Ovary (tissue), 7 donors: ENCODE measurements at regions not wholly inside any gene's neighbourhood (a gene's known extent, or its start where the extent isn't known, plus 50 kb on each side); places are given as distances from the start of the nearest gene placed in this dataset.

Experiments
- DNase-seq, 5 donors: peaks; one replicate each; pipeline ENCODE4 v3.0.0-alpha.2; 2019 to 2020
- H3K27ac ChIP-seq, 2 donors: fragments of 200-600 bp; one replicate each; pipeline versions ENCODE4 v1.5.1 to v1.8.0; 2019 to 2022
- H3K27me3 ChIP-seq: fragments of 200-600 bp; one replicate; pipeline ENCODE4 v1.8.0; 2022
- H3K36me3 ChIP-seq: fragments of 200-600 bp; sonication (generic); one replicate; pipeline ENCODE4 v1.5.1; 2019
- H3K4me1 ChIP-seq: one replicate; pipeline ENCODE4 v1.8.1; 2013; ENCODE audit warnings: mild to moderate bottlenecking, moderate library complexity; ENCODE audit not compliant: insufficient read depth
- H3K4me3 ChIP-seq: fragments of 200-600 bp; sonication (generic); one replicate; pipeline ENCODE4 v1.5.1; 2017
- H3K9me3 ChIP-seq, 2 donors: fragments of 200-600 bp in 1 of 2; sonication (generic) in 1 of 2; one replicate each; pipeline versions ENCODE4 v1.5.1 to v1.8.1; 2013 to 2019; ENCODE audit warnings: mild to moderate bottlenecking in 1 of 2, moderate library complexity in 1 of 2
- CTCF ChIP-seq, 3 donors: fragments of 450-650 bp in 2 of 3; fragments of 200-600 bp in 1 of 3; IDR thresholded peaks; one replicate each; pipeline versions ENCODE4 v1.5.1 to v1.8.0; 2016 to 2022; ENCODE audit warnings: antibody characterized with exemption in 3 of 3, mild to moderate bottlenecking in 1 of 3
- EP300 ChIP-seq: sonication (generic); formaldehyde crosslinking; IDR thresholded peaks from one replicate; pipeline ENCODE4 v1.6.1; 2017; ENCODE audit warnings: antibody characterized with exemption
- POLR2A ChIP-seq: fragments of 450-650 bp; IDR thresholded peaks from one replicate; pipeline ENCODE4 v1.6.1; 2017; ENCODE audit warnings: antibody characterized with exemption, mild to moderate bottlenecking, moderate library complexity
- WGBS, 3 donors: extraction: QIAGEN DNeasy Blood & Tissue Kit in 1 of 3; methylation state at CpG; one replicate each; pipeline versions ENCODE4 v1.1.5 to v1.1.7; 2013 to 2017; 5-methylcytosine and 5-hydroxymethylcytosine counted together
- intact Hi-C, 4 donors: fragments of 100-400 bp; cut with DNase I; formaldehyde crosslinking; loops; one replicate each; pipeline versions ENCODE4 v1.11.0 to v1.15.1; 2022 to 2023
- donor health status: DM: no; HTN: no; CAD: no; lungs with moderate emphysema.
- donor health status: DM: no; HTN: no; CAD: no.
- donor health status: Bipolar disorder and iron deficiency.
- donor health status: DM: no; HTN: no; CAD: no.
- donor health status: DM: yes; HTN: yes; CAD: no.

GRCh38 chr2:217749008-217749407 is 253.8 kb downstream of the TNS1 start:
- WGBS, 3 donors: 69 to 74% (median 74%) methylated on average over 5 of the region's 5 CpGs
- Histone ChIP-seq H3K27ac (no peak overlapping the region), H3K9me3 (no peaks in the 10 kb centered on the region), H3K4me3 (no peak overlapping the region), H3K36me3 (no peaks in the 10 kb centered on the region), H3K27me3 (no peaks in the 10 kb centered on the region), H3K4me1 (no peaks in the 10 kb centered on the region)
- DNase-seq: no peak
- TF ChIP-seq POLR2A (no peak), EP300 (no peak), CTCF (IDR thresholded peaks at IDR 0.05) (no peak)
- intact Hi-C loops: loop anchor here in 1 of 4 donors (10.0 kb wide), 1 partner anchor 1234 kb away; no protein-coding TSS in a partner anchor

GRCh38 chr2:217746808-217747207 is 256.0 kb downstream of the TNS1 start:
- intact Hi-C loops: loop anchor here in 1 of 4 donors (10.0 kb wide), 1 partner anchor 1232 kb away; no protein-coding TSS in a partner anchor
- 66 to 77% (median 76%) methylated on average over 3 of the region's 3 CpGs for WGBS, 3 donors

GRCh38 chr2:217743966-217744761 is 258.6 kb downstream of the TNS1 start:
- Histone ChIP-seq H3K27me3 (no peaks in the 10 kb centered on the region), H3K9me3 (no peaks in the 10 kb centered on the region), H3K4me3 (no peak overlapping the region), H3K4me1 (no peaks in the 10 kb centered on the region), H3K36me3 (no peaks in the 10 kb centered on the region), H3K27ac (no peak overlapping the region)
- intact Hi-C loops: loop anchor here in 1 of 4 donors (10.0 kb wide), 1 partner anchor 1229 kb away; no protein-coding TSS in a partner anchor
- TF ChIP-seq EP300 (no peak), CTCF (IDR thresholded peaks at IDR 0.05) (no peak), POLR2A (no peak)
- 78 to 83% (median 81%) methylated on average over 6 of the region's 6 CpGs for WGBS, 3 donors
- no peak for DNase-seq

More at GRCh38 chr2:217746808-217747207, 256.0 kb downstream of the TNS1 start:
- H3K27ac ChIP-seq: no peak overlapping the region
- no peak for DNase-seq
- H3K4me3 ChIP-seq: no peak overlapping the region
- no peaks in the 10 kb centered on the region for H3K27me3 ChIP-seq
- no peaks in the 10 kb centered on the region for H3K9me3 ChIP-seq
- no peaks in the 10 kb centered on the region for H3K4me1 ChIP-seq
- TF ChIP-seq POLR2A (no peak), CTCF (IDR thresholded peaks at IDR 0.05) (no peak), EP300 (no peak)
- no peaks in the 10 kb centered on the region for H3K36me3 ChIP-seq

- no peaks in the 10 kb centered on the region for H3K36me3 ChIP-seq
- H3K9me3 ChIP-seq: no peaks in the 10 kb centered on the region
- TF ChIP-seq POLR2A (no peak), EP300 (no peak), CTCF (IDR thresholded peaks at IDR 0.05) (no peak)
- H3K27ac ChIP-seq: no peak overlapping the region
- intact Hi-C loops: loop anchor here in 1 of 4 donors (10.0 kb wide), 1 partner anchor 1229 kb away; no protein-coding TSS in a partner anchor
- H3K4me1 ChIP-seq: no peaks in the 10 kb centered on the region
- DNase-seq: no peak
- WGBS, 3 donors: 93 to 98% (median 95%) methylated on average over 2 of the region's 2 CpGs
- H3K27me3 ChIP-seq: no peaks in the 10 kb centered on the region
- no peak overlapping the region for H3K4me3 ChIP-seq
Measured at GRCh38 chr2:217743407-217743806, 259.4 kb downstream of the TNS1 start.
